Transverse colon (tissue), 3 donors: ENCODE measurements at regions not wholly inside any gene's neighbourhood (a gene's known extent, or its start where the extent isn't known, plus 50 kb on each side); places are given as distances from the start of the nearest gene placed in this dataset.

ENCODE experiments used
- CTCF ChIP-seq, 5 experiments: fragments of 200-600 bp in 3 of 5; fragments of 450-650 bp in 2 of 5; sonication (generic) in 3 of 5; IDR thresholded peaks; 1 replicate in 2 of 5; 2 replicates in 3 of 5; pipeline ENCODE4 v1.5.1; 2016 to 2017; ENCODE audit warnings: antibody characterized with exemption in 5 of 5, inconsistent platforms in 3 of 5, mild to moderate bottlenecking in 2 of 5, moderate library complexity in 1 of 5
- EP300 ChIP-seq: sonication (generic); formaldehyde crosslinking; IDR thresholded peaks from one replicate; pipeline ENCODE4 v1.6.1; 2017; ENCODE audit warnings: antibody characterized with exemption, low read depth

GRCh38 chr6:112874881-112875280, 527.8 kb downstream of the RFPL4B start:
- TF ChIP-seq CTCF (IDR thresholded peaks at IDR 0.05) (no peak), EP300 (no peak)
